Activated CD8-positive, alpha-beta T cell treated with anti-CD3 and anti-CD28 coated beads, Interleukin-2, amount 10 ng/mL, durations not matched to agents 7 days and 5 days (primary cell): ENCODE measurements at regions not wholly inside any gene's neighbourhood (a gene's known extent, or its start where the extent isn't known, plus 50 kb on each side); places are given as distances from the start of the nearest gene placed in this dataset.
"Not testable (repeated sequence)": the region's sequence is repeated elsewhere in the genome, so short reads cannot be mapped to it uniquely, and the experiment has no call there.

Experiments
- ATAC-seq: fragments of 150-1000 bp; cut with Tn5 transposase; one replicate; pipeline ENCODE4 v1.10.0; 2021; ENCODE audit warnings: moderate library complexity
- CTCF ChIA-PET: fragments of 350-600 bp; sonication (Branson Sonifier 250); formaldehyde crosslinking; loops from one replicate; lab custom pipeline; 2021; ENCODE audit warnings: antibody characterized with exemption; lab: Charles Lee
- POLR2A ChIA-PET: fragments of 350-600 bp; sonication (Branson Sonifier 250); formaldehyde crosslinking; loops from one replicate; lab custom pipeline; 2021; ENCODE audit warnings: antibody characterized with exemption; lab: Charles Lee
- DNase-seq: peaks from one replicate; pipeline ENCODE4 v3.0.0-alpha.2; 2020
- H3K27ac Mint-ChIP-seq: one replicate; pipeline ENCODE4 v1.8.0; 2021; ENCODE audit warnings: mild to moderate bottlenecking, mixed read lengths
- H3K27me3 Mint-ChIP-seq: one replicate; pipeline ENCODE4 v1.8.0; 2021; ENCODE audit warnings: low read depth, mixed read lengths
- H3K36me3 Mint-ChIP-seq: one replicate; pipeline ENCODE4 v1.8.0; 2021; ENCODE audit warnings: low read depth, mixed read lengths
- H3K4me1 Mint-ChIP-seq: one replicate; pipeline ENCODE4 v1.8.0; 2021; ENCODE audit warnings: low read depth, mixed read lengths
- H3K4me3 Mint-ChIP-seq: one replicate; pipeline ENCODE4 v1.8.0; 2021; ENCODE audit warnings: mild to moderate bottlenecking, mixed read lengths
- H3K9me3 Mint-ChIP-seq: one replicate; pipeline ENCODE4 v1.8.0; 2022; ENCODE audit warnings: mixed read lengths; ENCODE audit not compliant: insufficient read depth

DNA sequence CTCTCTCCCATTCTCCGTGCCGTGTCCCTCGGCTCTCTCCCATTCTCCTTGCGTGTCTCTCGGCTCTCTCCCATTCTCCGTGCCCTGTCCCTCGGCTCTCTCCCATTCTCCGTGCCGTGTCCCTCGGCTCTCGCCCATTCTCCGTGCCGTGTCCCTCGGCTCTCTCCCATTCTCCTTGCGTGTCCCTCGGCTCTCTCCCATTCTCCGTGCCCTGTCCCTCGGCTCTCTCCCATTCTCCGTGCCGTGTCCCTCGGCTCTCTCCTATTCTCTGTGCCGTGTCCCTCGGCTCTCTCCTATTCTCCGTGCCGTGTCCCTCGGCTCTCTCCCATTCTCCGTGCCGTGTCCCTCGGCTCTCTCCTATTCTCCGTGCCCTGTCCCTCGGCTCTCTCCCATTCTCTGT, 94.6 kb upstream of the FRG1 start:
- H3K9me3 Mint-ChIP-seq, H3K36me3 Mint-ChIP-seq, H3K27ac Mint-ChIP-seq, H3K4me3 Mint-ChIP-seq, CTCF ChIA-PET, H3K27me3 Mint-ChIP-seq, DNase-seq, H3K4me1 Mint-ChIP-seq, POLR2A ChIA-PET, ATAC-seq: not testable (repeated sequence)

DNA sequence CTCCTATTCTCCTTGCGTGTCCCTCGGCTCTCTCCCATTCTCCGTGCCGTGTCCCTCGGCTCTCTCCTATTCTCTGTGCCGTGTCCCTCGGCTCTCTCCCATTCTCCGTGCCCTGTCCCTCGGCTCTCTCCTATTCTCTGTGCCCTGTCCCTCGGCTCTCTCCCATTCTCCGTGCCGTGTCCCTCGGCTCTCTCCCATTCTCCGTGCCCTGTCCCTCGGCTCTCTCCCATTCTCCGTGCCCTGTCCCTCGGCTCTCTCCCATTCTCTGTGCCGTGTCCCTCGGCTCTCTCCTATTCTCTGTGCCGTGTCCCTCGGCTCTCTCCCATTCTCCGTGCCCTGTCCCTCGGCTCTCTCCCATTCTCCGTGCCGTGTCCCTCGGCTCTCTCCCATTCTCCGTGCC, 94.1 kb upstream of the FRG1 start:
- H3K4me1 Mint-ChIP-seq, H3K27me3 Mint-ChIP-seq, H3K27ac Mint-ChIP-seq, POLR2A ChIA-PET, CTCF ChIA-PET, H3K36me3 Mint-ChIP-seq, ATAC-seq, H3K4me3 Mint-ChIP-seq, DNase-seq, H3K9me3 Mint-ChIP-seq: not testable (repeated sequence)

DNA sequence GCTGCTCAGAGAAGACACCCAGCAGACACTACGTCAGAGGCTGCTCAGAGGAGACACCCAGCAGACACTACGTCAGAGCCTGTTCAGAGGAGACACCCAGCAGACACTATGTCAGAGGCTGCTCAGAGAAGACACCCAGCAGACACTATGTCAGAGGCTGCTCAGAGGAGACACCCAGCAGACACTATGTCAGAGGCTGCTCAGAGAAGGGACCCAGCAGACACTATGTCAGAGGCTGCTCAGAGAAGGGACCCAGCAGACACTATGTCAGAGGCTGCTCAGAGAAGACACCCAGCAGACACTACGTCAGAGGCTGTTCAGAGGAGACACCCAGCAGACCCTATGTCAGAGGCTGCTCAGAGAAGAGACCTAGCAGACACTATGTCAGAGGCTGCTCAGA, 92.0 kb upstream of the FRG1 start:
- H3K36me3 Mint-ChIP-seq, H3K4me1 Mint-ChIP-seq, H3K27ac Mint-ChIP-seq, POLR2A ChIA-PET, DNase-seq, H3K9me3 Mint-ChIP-seq, CTCF ChIA-PET, H3K4me3 Mint-ChIP-seq, H3K27me3 Mint-ChIP-seq, ATAC-seq: not testable (repeated sequence)

DNA sequence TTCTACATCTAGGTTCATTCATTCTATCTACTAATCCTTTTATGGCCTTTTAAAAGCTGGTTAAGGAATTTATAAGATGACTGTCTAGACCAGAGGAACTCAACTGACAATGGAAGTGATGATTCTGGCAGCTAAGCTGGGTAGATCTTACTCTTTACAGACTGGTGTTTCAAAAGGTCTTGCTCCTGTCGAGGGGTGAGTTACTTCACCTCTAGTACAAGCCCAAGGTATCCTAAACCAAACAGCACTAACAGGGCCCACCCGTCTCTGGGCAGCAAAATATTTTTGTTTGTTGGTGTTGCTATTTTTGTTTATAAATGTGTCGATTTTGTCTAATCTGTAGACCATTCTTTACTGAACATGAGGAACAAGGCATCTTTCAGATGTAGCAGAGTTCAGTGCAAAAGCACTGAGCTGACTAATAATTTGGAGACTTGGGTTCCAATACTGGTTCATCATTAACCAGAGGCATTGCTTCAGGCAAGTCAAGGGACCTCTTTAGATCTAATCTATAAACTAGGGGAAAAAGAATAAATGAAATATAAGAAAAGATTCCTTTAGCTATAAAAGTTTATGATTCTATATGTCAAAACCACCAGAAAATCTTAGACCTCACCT, 90.3 kb upstream of the FRG1 start:
- ChIA-PET CTCF (no interaction called here), POLR2A (interaction anchor here (0.6 kb wide), 1 partner anchor 60 kb away, joined by 3 read pairs; no protein-coding TSS in a partner anchor)
- Mint-ChIP-seq H3K9me3 (peaks cover 4% of the 10 kb centered on the region), H3K36me3 (no peaks in the 10 kb centered on the region), H3K27me3 (no peaks in the 10 kb centered on the region), H3K4me3 (no peak overlapping the region), H3K4me1 (no peaks in the 10 kb centered on the region), H3K27ac (no peak overlapping the region)
- no peak for DNase-seq
- no peak for ATAC-seq

DNA sequence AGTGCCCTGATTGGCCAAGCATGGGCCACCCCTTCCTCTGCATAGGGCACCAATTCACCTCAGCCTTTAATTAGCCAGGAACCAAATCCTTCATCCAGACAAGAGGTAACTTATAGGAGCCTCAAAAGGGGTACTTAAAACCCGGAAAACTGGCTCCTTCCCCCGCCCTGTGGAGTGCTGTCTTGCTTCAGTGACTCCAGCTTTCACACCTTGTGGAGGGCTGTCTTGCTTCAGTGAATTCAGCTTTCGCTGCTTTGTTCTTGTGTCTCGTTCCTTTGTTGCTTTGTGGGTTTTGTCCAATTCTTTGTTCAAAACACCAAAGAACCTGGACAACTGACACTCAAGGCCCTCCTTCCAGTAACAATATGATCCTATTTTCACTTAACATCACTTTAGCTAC, 82.2 kb upstream of the FRG1 start:
- Mint-ChIP-seq H3K4me3 (no peak overlapping the region), H3K4me1 (no peaks in the 10 kb centered on the region), H3K27ac (no peak overlapping the region), H3K36me3 (no peaks in the 10 kb centered on the region), H3K9me3 (peaks cover 4% of the 10 kb centered on the region), H3K27me3 (no peaks in the 10 kb centered on the region)
- POLR2A ChIA-PET = no interaction called here
- ATAC-seq (no peak), DNase-seq (no peak)
- CTCF ChIA-PET = no interaction called here

DNA sequence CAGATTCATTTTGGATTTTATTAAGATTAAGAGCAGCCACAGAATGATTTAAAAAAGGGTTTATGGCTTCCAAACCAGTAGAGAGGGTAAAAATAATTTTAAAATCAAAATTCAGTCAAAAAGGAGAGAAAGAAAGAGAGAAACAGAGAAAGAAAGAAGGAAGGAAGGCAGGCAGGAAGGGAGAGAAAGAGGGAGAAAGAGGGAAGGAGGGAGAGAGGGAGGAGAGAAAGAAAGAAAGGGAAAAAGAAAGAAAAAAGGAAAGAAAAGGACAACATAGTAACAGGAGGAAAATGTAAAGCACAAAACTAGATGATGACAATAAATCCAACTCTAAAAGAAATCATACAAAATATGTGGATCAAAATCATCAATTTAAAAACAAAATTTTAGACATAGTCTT, 79.6 kb upstream of the FRG1 start:
- Mint-ChIP-seq H3K36me3 (no peaks in the 10 kb centered on the region), H3K9me3 (no peaks in the 10 kb centered on the region), H3K4me3 (no peak overlapping the region), H3K4me1 (no peaks in the 10 kb centered on the region), H3K27me3 (no peaks in the 10 kb centered on the region), H3K27ac (no peak overlapping the region)
- DNase-seq = no peak
- no peak for ATAC-seq
- POLR2A ChIA-PET = no interaction called here
- CTCF ChIA-PET = no interaction called here

DNA sequence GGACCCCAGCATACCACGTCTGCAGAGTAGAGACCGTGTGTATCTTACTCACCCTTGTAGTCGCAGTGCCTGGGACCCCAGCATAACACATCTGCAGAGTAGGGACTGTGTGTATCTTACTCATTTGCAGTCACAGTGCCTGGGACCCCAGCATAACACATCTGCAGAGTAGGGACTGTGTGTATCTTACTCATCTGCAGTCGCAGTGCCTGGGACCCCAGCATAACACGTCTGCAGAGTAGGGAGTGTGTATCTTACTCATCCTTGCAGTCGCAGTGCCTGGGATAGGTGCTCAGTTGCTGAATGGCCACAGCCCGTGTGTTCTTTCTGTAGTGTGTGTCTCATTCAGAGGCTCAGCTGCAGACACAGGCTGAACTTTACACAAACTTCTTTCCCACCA, 71.4 kb upstream of the FRG1 start:
- no peak for DNase-seq
- ChIA-PET CTCF (no interaction called here), POLR2A (no interaction called here)
- no peak overlapping the region for H3K27ac Mint-ChIP-seq
- no peaks in the 10 kb centered on the region for H3K36me3 Mint-ChIP-seq
- H3K4me1 Mint-ChIP-seq = no peaks in the 10 kb centered on the region
- no peak for ATAC-seq
- no peaks in the 10 kb centered on the region for H3K27me3 Mint-ChIP-seq
- H3K9me3 Mint-ChIP-seq = no peaks in the 10 kb centered on the region
- H3K4me3 Mint-ChIP-seq = no peak overlapping the region

DNA sequence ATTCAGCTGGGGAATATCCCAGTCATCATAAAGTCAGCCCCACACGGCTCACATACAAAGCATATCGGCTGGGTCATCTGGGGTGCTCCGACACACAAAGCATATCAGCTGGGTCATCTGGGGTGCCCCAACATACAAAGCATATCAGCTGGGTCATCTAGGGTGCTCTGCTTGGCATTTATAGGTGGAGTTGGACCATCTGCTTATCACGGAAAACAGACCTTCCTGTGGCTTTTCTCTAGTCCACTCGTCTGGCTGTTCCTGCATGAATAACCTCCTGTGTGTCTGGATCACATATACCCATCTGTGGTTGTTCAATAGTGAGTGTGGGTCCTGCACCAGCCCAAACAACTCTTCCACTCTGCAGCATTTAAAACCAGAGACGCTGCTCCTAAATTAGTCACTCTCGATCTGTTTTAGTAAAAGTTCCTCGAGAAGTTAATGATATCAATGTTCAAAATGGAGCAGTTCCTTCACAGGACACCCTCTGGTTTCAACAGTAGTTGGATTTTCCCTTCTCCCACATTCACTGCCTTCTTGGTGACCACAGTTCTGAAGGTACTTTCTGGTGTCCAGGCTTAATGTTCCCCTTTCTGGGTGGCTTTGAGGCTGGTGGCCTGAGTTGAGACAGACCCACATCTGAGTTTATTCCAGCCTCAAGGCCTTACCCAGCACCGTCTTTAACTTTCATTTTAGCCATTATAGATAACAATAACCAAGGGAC, 70.0 kb upstream of the FRG1 start:
- ATAC-seq (no peak), DNase-seq (no peak)
- Mint-ChIP-seq H3K4me3 (no peak overlapping the region), H3K27ac (no peak overlapping the region), H3K9me3 (no peaks in the 10 kb centered on the region), H3K4me1 (no peaks in the 10 kb centered on the region), H3K36me3 (no peaks in the 10 kb centered on the region), H3K27me3 (no peaks in the 10 kb centered on the region)
- ChIA-PET CTCF (no interaction called here), POLR2A (no interaction called here)

DNA sequence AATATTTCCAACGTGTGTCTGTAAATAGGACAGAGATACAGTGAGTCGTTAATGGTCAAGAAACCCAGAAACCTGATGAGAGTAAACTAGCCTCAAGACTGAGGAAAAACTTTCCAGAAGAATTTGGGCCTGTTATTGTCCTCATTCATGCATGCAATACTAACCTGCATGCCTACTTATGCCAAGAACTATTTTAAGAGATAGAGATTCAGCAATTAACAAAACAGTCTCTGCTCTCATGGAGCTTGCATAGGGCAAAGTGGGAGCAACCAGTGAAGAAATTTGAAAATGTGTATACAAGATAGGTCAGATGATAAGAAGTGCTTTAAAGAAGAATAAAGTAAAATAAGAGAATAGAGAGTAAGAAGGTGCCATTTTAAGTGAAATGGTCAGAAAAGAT, 66.1 kb upstream of the FRG1 start:
- no peak for ATAC-seq
- H3K27me3 Mint-ChIP-seq = no peaks in the 10 kb centered on the region
- no peaks in the 10 kb centered on the region for H3K9me3 Mint-ChIP-seq
- no peaks in the 10 kb centered on the region for H3K4me1 Mint-ChIP-seq
- no peaks in the 10 kb centered on the region for H3K36me3 Mint-ChIP-seq
- no peak overlapping the region for H3K4me3 Mint-ChIP-seq
- ChIA-PET CTCF (no interaction called here), POLR2A (no interaction called here)
- DNase-seq = no peak
- no peak overlapping the region for H3K27ac Mint-ChIP-seq

DNA sequence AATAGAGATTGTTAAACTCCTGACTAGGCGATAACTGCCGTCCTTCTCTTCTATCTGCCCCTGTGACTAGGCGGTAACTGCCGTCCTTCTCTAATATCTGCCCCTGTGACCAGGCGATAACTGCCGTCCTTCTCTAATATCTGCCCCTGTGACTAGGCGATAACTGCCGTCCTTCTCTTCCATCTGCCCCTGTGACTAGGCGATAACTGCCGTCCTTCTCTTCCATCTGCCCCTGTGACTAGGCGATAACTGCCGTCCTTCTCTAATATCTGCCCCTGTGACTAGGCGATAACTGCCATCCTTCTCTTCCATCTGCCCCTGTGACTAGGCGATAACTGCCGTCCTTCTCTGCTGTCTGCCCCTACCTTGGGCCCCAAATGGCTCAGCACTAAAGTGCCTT, 59.5 kb upstream of the FRG1 start:
- ATAC-seq, H3K27ac Mint-ChIP-seq, H3K9me3 Mint-ChIP-seq, H3K36me3 Mint-ChIP-seq, POLR2A ChIA-PET, H3K4me1 Mint-ChIP-seq, CTCF ChIA-PET, H3K27me3 Mint-ChIP-seq, H3K4me3 Mint-ChIP-seq: not testable (repeated sequence)
- DNase-seq = peak; percentile 25

DNA sequence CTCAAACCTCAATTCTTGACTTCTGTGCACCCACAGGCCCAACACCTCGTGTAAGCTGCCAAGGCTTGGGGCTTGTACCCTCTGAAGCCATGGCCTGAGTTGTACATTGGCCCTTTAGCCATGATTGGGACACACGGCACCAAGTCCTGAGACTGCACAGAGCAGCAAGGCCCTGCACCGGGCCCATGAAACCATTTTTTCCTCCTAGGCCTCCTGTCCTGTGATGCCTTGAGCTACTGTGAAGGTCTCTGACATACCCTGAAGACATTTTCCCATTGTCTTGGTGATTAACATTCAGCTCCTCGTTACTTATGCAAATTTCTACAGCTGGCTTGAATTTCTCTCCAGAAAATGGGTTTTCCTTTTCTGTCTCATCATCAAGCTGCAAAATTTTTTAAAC, 52.3 kb upstream of the FRG1 start:
- H3K36me3 Mint-ChIP-seq, H3K4me1 Mint-ChIP-seq, POLR2A ChIA-PET, H3K4me3 Mint-ChIP-seq, CTCF ChIA-PET, DNase-seq, ATAC-seq, H3K27me3 Mint-ChIP-seq, H3K27ac Mint-ChIP-seq: not testable (repeated sequence)
- peaks cover 12% of the 10 kb centered on the region for H3K9me3 Mint-ChIP-seq
